HuH-7.5 (cell line): ENCODE measurements at regions not wholly inside any gene's neighbourhood (a gene's known extent, or its start where the extent isn't known, plus 50 kb on each side); places are given as distances from the start of the nearest gene placed in this dataset.
"Not testable (repeated sequence)": the region's sequence is repeated elsewhere in the genome, so short reads cannot be mapped to it uniquely, and the experiment has no call there.

Experiments used
- DNase-seq: peaks from one replicate; pipeline ENCODE4 v3.0.0; 2011; ENCODE audit warnings: low spot score

DNA sequence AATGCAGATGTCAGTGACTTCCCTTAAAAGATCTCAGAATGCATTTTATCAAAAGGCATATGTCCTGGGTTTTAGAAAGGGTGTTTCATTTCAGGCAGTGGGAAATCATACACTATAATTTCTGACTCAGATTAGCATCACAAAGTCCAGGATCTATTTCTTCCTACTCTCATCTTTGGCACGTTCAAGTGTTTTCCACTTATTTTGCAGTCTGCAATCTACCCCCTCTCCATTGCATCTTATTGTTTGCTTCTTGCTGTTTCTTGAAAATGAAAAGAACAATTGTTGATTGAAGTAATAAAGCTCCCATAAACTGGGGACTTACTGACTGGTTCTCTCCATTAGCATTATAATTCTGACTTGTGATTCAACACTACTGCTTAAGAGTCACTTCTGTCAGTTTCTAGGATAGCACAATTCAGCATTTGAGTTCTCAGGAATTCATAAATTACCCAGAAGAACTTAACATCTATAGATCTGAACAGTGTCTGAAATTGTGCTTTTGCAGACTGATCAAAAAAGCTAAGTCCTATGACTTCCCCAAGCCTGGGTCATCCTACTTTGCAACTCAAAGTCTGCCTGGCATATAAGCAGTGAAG lies 332.9 kb downstream of the RASEF start:
- DNase-seq, result no peak

- DNase-seq, result no peak
Observed at GRCh38 chr9:82732928-82733327, 330.0 kb downstream of the RASEF start.

GRCh38 chr9:82736126-82736525 lies 326.8 kb downstream of the RASEF start:
- DNase-seq, result no peak

GRCh38 chr9:82736701-82737100 lies 326.2 kb downstream of the RASEF start:
- DNase-seq, result no peak

- no peak for DNase-seq
Observed at GRCh38 chr9:82745919-82746318, 317.0 kb downstream of the RASEF start.

- no peak for DNase-seq
Observed at GRCh38 chr9:82750411-82750913, 312.5 kb downstream of the RASEF start.

- DNase-seq, result no peak
Observed at GRCh38 chr9:82757924-82758323, 305.0 kb downstream of the RASEF start.

DNA sequence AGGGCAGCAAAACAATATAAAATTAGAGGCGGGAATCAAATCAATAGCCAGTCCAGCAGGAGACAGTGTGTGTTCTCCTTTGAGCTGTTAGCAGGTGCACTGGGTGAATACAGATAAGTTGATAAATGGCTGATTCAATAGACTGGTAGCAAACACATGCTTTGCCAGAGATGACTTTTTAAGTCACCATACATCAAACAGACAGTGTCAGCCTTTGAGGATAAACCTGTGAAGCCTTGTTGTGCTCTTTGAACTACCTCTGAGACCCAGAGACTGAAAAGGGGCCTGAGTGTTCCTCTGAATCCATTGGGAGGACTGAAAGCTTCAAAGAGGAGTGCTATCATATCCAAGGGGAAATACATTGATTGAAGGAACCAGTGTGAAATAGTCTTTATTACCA lies 301.9 kb downstream of the RASEF start:
- DNase-seq, result no peak

DNA sequence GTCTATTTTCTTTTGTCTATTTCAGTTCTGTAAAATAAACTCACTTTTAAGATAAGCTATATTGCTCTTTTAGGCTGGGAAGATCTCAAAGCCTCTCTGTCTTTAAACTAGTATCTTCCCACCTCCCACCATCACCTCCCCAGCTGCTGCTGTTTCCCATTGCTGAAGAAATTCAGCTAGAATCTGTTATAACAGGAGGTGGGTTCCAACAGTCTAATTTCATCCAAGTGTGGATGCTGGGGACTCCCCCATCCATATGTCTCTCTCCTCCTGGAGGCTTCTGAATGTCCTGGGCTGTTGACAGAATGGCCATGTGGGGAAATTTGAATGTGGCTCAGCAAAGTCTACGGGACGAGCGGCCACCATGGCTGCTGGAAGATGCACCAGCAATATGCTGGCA lies 301.0 kb downstream of the RASEF start:
- no peak for DNase-seq

DNA sequence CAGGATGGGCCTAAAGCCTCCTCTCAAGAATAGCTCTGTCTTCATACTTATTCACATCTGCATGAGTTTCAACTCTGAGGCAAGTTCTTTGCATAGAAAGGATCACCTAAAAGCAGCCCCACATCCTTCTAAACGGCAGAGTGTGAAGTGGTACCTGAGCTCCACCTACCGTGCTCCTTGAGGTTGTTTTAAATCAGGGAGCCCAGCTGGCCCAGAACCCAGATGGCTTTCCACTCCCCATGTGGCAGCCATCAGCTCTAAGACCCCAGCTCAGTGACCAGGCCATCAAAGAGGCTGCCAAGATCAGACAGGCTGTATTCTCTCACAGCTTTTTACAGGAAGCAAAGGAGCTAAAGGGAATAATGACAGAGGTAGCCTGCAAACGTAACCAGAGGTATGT lies 299.3 kb downstream of the RASEF start:
- no peak for DNase-seq

DNA sequence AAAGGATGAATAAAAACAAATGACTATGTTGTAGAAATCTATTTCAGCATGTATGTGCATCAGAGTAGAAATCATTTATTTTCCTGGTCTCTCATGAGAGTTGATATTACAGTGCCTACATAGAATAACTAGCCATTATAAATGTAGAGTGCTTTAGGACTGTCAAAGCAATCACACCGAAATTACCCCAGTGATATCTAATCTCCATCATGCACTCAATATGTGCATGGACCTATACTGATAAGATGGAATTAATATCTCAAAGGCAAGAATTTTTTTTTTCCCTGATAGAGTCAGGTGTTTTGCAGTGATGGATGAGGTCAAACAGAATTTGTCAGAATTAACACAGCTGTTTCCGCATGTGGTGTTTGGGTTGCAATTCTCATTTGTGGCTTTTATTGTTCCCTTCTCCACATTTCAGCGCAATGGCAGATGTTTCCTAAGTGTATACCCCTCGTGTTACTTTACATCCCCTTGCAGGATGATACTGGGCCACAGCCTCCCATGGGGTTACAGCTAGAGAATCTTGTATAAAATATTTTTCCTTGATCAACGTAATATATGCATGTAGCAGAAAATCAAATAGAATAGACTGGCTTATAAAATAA lies 298.8 kb downstream of the RASEF start:
- DNase-seq, result no peak

DNA sequence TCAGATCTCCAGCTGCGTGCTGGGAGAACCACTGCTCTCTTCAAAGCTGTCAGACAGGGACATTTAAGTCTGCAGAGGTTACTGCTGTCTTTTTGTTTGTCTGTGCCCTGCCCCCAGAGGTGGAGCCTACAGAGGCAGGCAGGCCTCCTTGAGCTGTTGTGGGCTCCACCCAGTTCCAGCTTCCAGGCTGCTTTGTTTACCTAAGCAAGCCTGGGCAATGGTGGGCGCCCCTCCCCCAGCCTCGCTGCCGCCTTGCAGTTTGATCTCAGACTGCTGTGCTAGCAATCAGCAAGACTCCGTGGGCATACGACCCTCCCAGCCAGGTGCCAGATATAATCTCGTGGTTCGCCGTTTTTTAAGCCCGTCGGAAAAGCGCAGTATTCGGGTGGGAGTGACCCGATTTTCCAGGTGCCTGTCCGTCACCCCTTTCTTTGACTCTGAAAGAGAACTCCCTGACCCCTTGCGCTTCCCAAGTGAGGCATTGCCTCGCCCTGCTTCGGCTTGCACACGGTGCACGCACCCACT lies 288.2 kb downstream of the RASEF start:
- DNase-seq, result not testable (repeated sequence)

GRCh38 chr9:82776508-82776907 lies 286.4 kb downstream of the RASEF start:
- DNase-seq, result no peak

- DNase-seq, result no peak
Observed at GRCh38 chr9:82777366-82777765, 285.6 kb downstream of the RASEF start.

- DNase-seq, result not testable (repeated sequence)
Observed at GRCh38 chr9:82778923-82779322, 284.0 kb downstream of the RASEF start.

GRCh38 chr9:82780017-82780416 lies 282.9 kb downstream of the RASEF start:
- DNase-seq, result no peak

- no peak for DNase-seq
Observed at GRCh38 chr9:82781921-82782392, 281.0 kb downstream of the RASEF start.

- DNase-seq, result peak; percentile 7
Observed at GRCh38 chr9:82783045-82783444, 279.9 kb downstream of the RASEF start.

GRCh38 chr9:82784589-82784988 lies 278.4 kb downstream of the RASEF start:
- DNase-seq, result no peak

GRCh38 chr9:82789155-82789824 lies 273.7 kb downstream of the RASEF start:
- DNase-seq, result no peak

GRCh38 chr9:82790875-82791274 lies 272.1 kb downstream of the RASEF start:
- no peak for DNase-seq

DNA sequence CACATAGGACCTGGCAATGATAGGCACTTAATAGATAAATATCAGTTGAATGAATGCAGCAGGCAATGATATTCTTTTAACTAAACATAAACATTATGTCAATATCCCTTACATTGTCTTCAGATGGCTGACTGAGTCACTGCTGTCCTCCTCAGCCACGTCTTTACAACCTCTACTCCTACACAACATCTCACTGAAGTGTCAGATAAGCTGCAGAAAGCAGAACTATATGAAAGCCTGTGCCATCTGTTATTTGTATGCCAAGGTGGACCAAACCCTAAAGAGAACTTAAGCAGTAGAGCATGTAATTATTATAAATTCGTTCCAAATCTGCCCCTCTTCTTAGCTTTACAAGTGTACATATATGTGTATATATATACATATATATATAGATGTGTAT lies 271.2 kb downstream of the RASEF start:
- DNase-seq, result no peak

DNA sequence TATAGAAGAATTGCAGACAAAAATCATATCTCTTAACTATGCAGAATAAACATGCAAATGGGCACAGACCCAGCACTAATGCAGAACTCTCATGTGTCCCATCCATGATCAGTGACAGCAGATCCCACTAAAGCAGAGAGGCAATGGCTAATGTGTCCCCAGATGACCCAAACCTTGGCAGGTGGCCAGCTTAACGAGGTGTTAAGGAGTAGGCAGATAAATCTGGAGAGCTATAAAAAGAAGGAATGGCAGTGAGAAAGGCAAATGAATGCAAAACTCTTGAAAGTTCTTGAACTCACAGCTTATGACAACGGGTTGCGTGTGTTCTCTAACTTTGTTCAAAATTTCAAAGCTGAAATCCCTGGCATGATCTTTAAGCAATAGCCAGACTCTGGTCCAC lies 265.4 kb downstream of the RASEF start:
- DNase-seq, result no peak
